ENCODE measurements at regions not wholly inside any gene's neighbourhood (a gene's known extent, or its start where the extent isn't known, plus 50 kb on each side); places are given as distances from the start of the nearest gene placed in this dataset.

DNA sequence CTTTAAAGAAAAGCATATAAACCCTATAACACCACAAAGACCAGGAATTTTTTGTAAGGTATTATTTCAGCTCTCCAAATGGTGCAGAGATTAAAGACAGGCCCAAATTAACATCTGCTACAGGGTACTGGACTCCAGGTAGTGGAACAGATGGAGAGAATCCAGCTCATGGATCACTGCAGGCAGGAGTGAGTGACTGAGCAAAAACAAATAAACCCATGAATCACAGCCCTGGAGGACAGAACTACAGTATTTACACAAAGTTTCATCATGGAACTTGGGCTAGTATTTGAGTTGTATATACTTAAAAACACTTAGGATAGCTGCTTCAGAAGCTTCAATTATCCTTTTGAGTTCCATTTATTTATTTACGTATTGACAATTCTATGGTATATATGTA, 132.8 kb upstream of the SPRY2 start:
- TF ChIP-seq, protein P1, sequence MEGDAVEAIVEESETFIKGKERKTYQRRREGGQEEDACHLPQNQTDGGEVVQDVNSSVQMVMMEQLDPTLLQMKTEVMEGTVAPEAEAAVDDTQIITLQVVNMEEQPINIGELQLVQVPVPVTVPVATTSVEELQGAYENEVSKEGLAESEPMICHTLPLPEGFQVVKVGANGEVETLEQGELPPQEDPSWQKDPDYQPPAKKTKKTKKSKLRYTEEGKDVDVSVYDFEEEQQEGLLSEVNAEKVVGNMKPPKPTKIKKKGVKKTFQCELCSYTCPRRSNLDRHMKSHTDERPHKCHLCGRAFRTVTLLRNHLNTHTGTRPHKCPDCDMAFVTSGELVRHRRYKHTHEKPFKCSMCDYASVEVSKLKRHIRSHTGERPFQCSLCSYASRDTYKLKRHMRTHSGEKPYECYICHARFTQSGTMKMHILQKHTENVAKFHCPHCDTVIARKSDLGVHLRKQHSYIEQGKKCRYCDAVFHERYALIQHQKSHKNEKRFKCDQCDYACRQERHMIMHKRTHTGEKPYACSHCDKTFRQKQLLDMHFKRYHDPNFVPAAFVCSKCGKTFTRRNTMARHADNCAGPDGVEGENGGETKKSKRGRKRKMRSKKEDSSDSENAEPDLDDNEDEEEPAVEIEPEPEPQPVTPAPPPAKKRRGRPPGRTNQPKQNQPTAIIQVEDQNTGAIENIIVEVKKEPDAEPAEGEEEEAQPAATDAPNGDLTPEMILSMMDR (IDR thresholded peaks at IDR 0.05; ENCODE audit: extremely low read depth in 1 of 2, insufficient read depth in 1 of 2, low read depth in 1 of 2, low read length in 2 of 2): no peak
- TF ChIP-seq POLR2AphosphoS5 (IDR thresholded peaks at IDR 0.05; ENCODE audit: insufficient read depth, low read depth, low read length) (no peak), POLR2A (IDR thresholded peaks at IDR 0.05; ENCODE audit: low read depth, low read length) (no peak), MYC (IDR thresholded peaks at IDR 0.05; ENCODE audit: low read depth, low read length) (no peak), EZH2 (IDR thresholded peaks at IDR 0.05; ENCODE audit: borderline replicate concordance, low read depth, low read length, severe bottlenecking) (no peak), JUN (IDR thresholded peaks at IDR 0.05; ENCODE audit: borderline replicate concordance, insufficient read depth, insufficient read length, low read depth) (no peak)
- TF ChIP-seq, protein P2, sequence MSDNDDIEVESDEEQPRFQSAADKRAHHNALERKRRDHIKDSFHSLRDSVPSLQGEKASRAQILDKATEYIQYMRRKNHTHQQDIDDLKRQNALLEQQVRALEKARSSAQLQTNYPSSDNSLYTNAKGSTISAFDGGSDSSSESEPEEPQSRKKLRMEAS (IDR thresholded peaks at IDR 0.05; ENCODE audit: insufficient read depth, insufficient read length): no peak

Measured in endothelial cell of umbilical vein (primary cell).